Activated CD8-positive, alpha-beta T cell treated with anti-CD3 and anti-CD28 coated beads for 36 hours (primary cell): ENCODE measurements at regions not wholly inside any gene's neighbourhood (a gene's known extent, or its start where the extent isn't known, plus 50 kb on each side); places are given as distances from the start of the nearest gene placed in this dataset.
"Not testable (repeated sequence)": the region's sequence is repeated elsewhere in the genome, so short reads cannot be mapped to it uniquely, and the experiment has no call there.

Experiments used
- ATAC-seq: fragments of 200-7000 bp; cut with Tn5 transposase; one replicate; pipeline ENCODE4 v1.10.0; 2021; ENCODE audit warnings: mild to moderate bottlenecking, moderate library complexity
- CTCF ChIA-PET: fragments of 350-600 bp; sonication (Branson Sonifier 250); formaldehyde crosslinking; loops from one replicate; lab custom pipeline; 2021; ENCODE audit warnings: antibody characterized with exemption; lab: Charles Lee
- POLR2A ChIA-PET: fragments of 350-600 bp; sonication (Branson Sonifier 250); formaldehyde crosslinking; loops from one replicate; lab custom pipeline; 2021; ENCODE audit warnings: antibody characterized with exemption; lab: Charles Lee
- DNase-seq: peaks from one replicate; pipeline ENCODE4 v3.0.0-alpha.2; 2020
- H3K27ac Mint-ChIP-seq: one replicate; pipeline ENCODE4 v1.8.0; 2021; ENCODE audit warnings: mild to moderate bottlenecking, mixed read lengths
- H3K27me3 Mint-ChIP-seq: one replicate; pipeline ENCODE4 v1.8.0; 2021; ENCODE audit warnings: mixed read lengths
- H3K36me3 Mint-ChIP-seq: one replicate; pipeline ENCODE4 v1.8.0; 2021; ENCODE audit warnings: low read depth, mixed read lengths
- H3K4me1 Mint-ChIP-seq: one replicate; pipeline ENCODE4 v1.8.0; 2021; ENCODE audit warnings: low read depth, mixed read lengths
- H3K4me3 Mint-ChIP-seq: one replicate; pipeline ENCODE4 v1.8.0; 2021; ENCODE audit warnings: mild to moderate bottlenecking, moderate library complexity, mixed read lengths
- H3K9me3 Mint-ChIP-seq: one replicate; pipeline ENCODE4 v1.8.0; 2021; ENCODE audit warnings: mixed read lengths
- CTCF ChIP-seq: fragments of 200-600 bp; IDR thresholded peaks from one replicate; pipeline ENCODE4 v1.8.0; 2022; ENCODE audit warnings: antibody characterized with exemption, mild to moderate bottlenecking
- intact Hi-C: fragments of 100-400 bp; cut with micrococcal nuclease; formaldehyde crosslinking; loops from one replicate; pipeline ENCODE4 v1.10.0; 2022

GRCh38 chr1:105072850-105073249, 1323.2 kb downstream of the AMY1C start:
- Mint-ChIP-seq H3K4me3 (no peak overlapping the region), H3K9me3 (peaks cover 20% of the 10 kb centered on the region), H3K4me1 (no peaks in the 10 kb centered on the region), H3K36me3 (no peaks in the 10 kb centered on the region), H3K27me3 (no peaks in the 10 kb centered on the region), H3K27ac (no peak overlapping the region)
- ChIA-PET CTCF (no interaction called here), POLR2A (no interaction called here)
- intact Hi-C loops: no loop called here
- ATAC-seq (no peak), DNase-seq (no peak)
- no peak for TF ChIP-seq CTCF

- H3K27ac Mint-ChIP-seq: no peak overlapping the region
- no peak overlapping the region for H3K4me3 Mint-ChIP-seq
- ATAC-seq: no peak
- peaks cover 16% of the 10 kb centered on the region for H3K9me3 Mint-ChIP-seq
- no peaks in the 10 kb centered on the region for H3K36me3 Mint-ChIP-seq
- ChIA-PET POLR2A (no interaction called here), CTCF (no interaction called here)
- no peak for TF ChIP-seq CTCF
- H3K4me1 Mint-ChIP-seq: no peaks in the 10 kb centered on the region
- intact Hi-C loops: no loop called here
- no peak for DNase-seq
- H3K27me3 Mint-ChIP-seq: no peaks in the 10 kb centered on the region
Observed at GRCh38 chr1:105073660-105074059, 1324.0 kb downstream of the AMY1C start.

- H3K36me3 Mint-ChIP-seq: no peaks in the 10 kb centered on the region
- no peak overlapping the region for H3K4me3 Mint-ChIP-seq
- no peak for DNase-seq
- H3K4me1 Mint-ChIP-seq: no peaks in the 10 kb centered on the region
- intact Hi-C loops: no loop called here
- H3K9me3 Mint-ChIP-seq: peaks cover 5% of the 10 kb centered on the region
- H3K27me3 Mint-ChIP-seq: no peaks in the 10 kb centered on the region
- no peak for TF ChIP-seq CTCF
- ChIA-PET POLR2A (interaction anchor here (0.6 kb wide), 1 partner anchor 256 kb away, joined by 4 read pairs; no protein-coding TSS in a partner anchor), CTCF (no interaction called here)
- no peak for ATAC-seq
- H3K27ac Mint-ChIP-seq: no peak overlapping the region
Observed at GRCh38 chr1:105083611-105084010, 1333.9 kb downstream of the AMY1C start.

- Mint-ChIP-seq H3K27me3 (no peaks in the 10 kb centered on the region), H3K27ac (no peak overlapping the region), H3K9me3 (peaks cover 9% of the 10 kb centered on the region), H3K4me1 (no peaks in the 10 kb centered on the region), H3K4me3 (no peak overlapping the region), H3K36me3 (no peaks in the 10 kb centered on the region)
- ATAC-seq: no peak
- CTCF ChIA-PET: no interaction called here
- intact Hi-C loops: no loop called here
- no peak for DNase-seq
- POLR2A ChIA-PET: no interaction called here
- no peak for TF ChIP-seq CTCF
Observed at GRCh38 chr1:105087506-105087905, 1337.8 kb downstream of the AMY1C start.

GRCh38 chr1:105088166-105088565, 1338.5 kb downstream of the AMY1C start:
- H3K27ac Mint-ChIP-seq: no peak overlapping the region
- DNase-seq (no peak), ATAC-seq (no peak)
- TF ChIP-seq CTCF: no peak
- intact Hi-C loops: no loop called here
- no peaks in the 10 kb centered on the region for H3K27me3 Mint-ChIP-seq
- H3K4me1 Mint-ChIP-seq: no peaks in the 10 kb centered on the region
- H3K9me3 Mint-ChIP-seq: peaks cover 9% of the 10 kb centered on the region
- no peak overlapping the region for H3K4me3 Mint-ChIP-seq
- H3K36me3 Mint-ChIP-seq: no peaks in the 10 kb centered on the region
- CTCF ChIA-PET: no interaction called here
- POLR2A ChIA-PET: no interaction called here

GRCh38 chr1:105093893-105094292, 1344.2 kb downstream of the AMY1C start:
- H3K4me1 Mint-ChIP-seq, POLR2A ChIA-PET, H3K36me3 Mint-ChIP-seq, H3K27me3 Mint-ChIP-seq, intact Hi-C loops, ATAC-seq, H3K27ac Mint-ChIP-seq, H3K4me3 Mint-ChIP-seq, CTCF ChIA-PET, DNase-seq: not testable (repeated sequence)
- H3K9me3 Mint-ChIP-seq: peaks cover 14% of the 10 kb centered on the region
